Neutrophil (primary cell): ENCODE measurements at regions not wholly inside any gene's neighbourhood (a gene's known extent, or its start where the extent isn't known, plus 50 kb on each side); places are given as distances from the start of the nearest gene placed in this dataset.

Source experiments
- H3K27ac ChIP-seq: fragments of 200-600 bp; sonication (generic); 2 replicates; pipeline ENCODE4 v1.5.1; 2016; ENCODE audit warnings: mild to moderate bottlenecking, moderate library complexity
- H3K27me3 ChIP-seq: fragments of 200-600 bp; sonication (generic); 2 replicates; pipeline ENCODE4 v1.6.0; 2016; ENCODE audit warnings: mild to moderate bottlenecking
- H3K36me3 ChIP-seq: fragments of 200-600 bp; sonication (generic); 2 replicates; pipeline ENCODE4 v1.5.1; 2017
- H3K4me1 ChIP-seq, 2 experiments: fragments of 200-600 bp in 1 of 2; sonication (generic) in 1 of 2; 1 replicate in 1 of 2; 2 replicates in 1 of 2; pipeline versions ENCODE4 v1.5.1 to v1.6.1; 2013 to 2016; ENCODE audit warnings: low read depth in 1 of 2, low read length in 1 of 2, mild to moderate bottlenecking in 1 of 2, moderate library complexity in 1 of 2; ENCODE audit not compliant: control insufficient read depth in 1 of 2, insufficient read depth in 1 of 2
- H3K4me3 ChIP-seq, 2 experiments: fragments of 200-600 bp in 1 of 2; sonication (generic) in 1 of 2; 1 replicate in 1 of 2; 2 replicates in 1 of 2; pipeline ENCODE4 v1.5.1; 2013 to 2016; ENCODE audit warnings: low read depth in 1 of 2, low read length in 1 of 2, mild to moderate bottlenecking in 1 of 2, moderate library complexity in 1 of 2
- H3K9me3 ChIP-seq: fragments of 200-600 bp; sonication (generic); 2 replicates; pipeline ENCODE4 v1.5.1; 2016
- CTCF ChIP-seq: fragments of 200-600 bp; sonication (generic); IDR thresholded peaks from 2 replicates; pipeline ENCODE4 v1.5.1; 2016; ENCODE audit warnings: antibody characterized with exemption

GRCh38 chr2:16212321-16212720 lies 272.0 kb downstream of the MYCN start:
- Histone ChIP-seq H3K27me3 (no peaks in the 10 kb centered on the region), H3K4me3 (no peak overlapping the region), H3K36me3 (no peaks in the 10 kb centered on the region), H3K9me3 (no peaks in the 10 kb centered on the region), H3K4me1 (no peaks in the 10 kb centered on the region), H3K27ac (no peak overlapping the region)
- no peak for TF ChIP-seq CTCF

GRCh38 chr2:16211341-16211740 lies 271.0 kb downstream of the MYCN start:
- no peak for TF ChIP-seq CTCF
- no peaks in the 10 kb centered on the region for H3K36me3 ChIP-seq
- no peak overlapping the region for H3K4me3 ChIP-seq
- no peaks in the 10 kb centered on the region for H3K9me3 ChIP-seq
- H3K4me1 ChIP-seq: no peaks in the 10 kb centered on the region
- H3K27ac ChIP-seq: no peak overlapping the region
- no peaks in the 10 kb centered on the region for H3K27me3 ChIP-seq

- Histone ChIP-seq H3K27ac (no peak overlapping the region), H3K36me3 (no peaks in the 10 kb centered on the region), H3K4me3 (no peak overlapping the region), H3K27me3 (no peaks in the 10 kb centered on the region), H3K9me3 (no peaks in the 10 kb centered on the region), H3K4me1 (no peaks in the 10 kb centered on the region)
- no peak for TF ChIP-seq CTCF
Measured at GRCh38 chr2:16210841-16211240, 270.5 kb downstream of the MYCN start.

- Histone ChIP-seq H3K4me3 (no peak overlapping the region), H3K36me3 (no peaks in the 10 kb centered on the region), H3K27ac (no peak overlapping the region), H3K27me3 (no peaks in the 10 kb centered on the region), H3K9me3 (no peaks in the 10 kb centered on the region), H3K4me1 (no peaks in the 10 kb centered on the region)
- TF ChIP-seq CTCF: no peak
Measured at GRCh38 chr2:16209799-16210198, 269.4 kb downstream of the MYCN start.

GRCh38 chr2:16208921-16209320 lies 268.6 kb downstream of the MYCN start:
- no peak for TF ChIP-seq CTCF
- no peaks in the 10 kb centered on the region for H3K36me3 ChIP-seq
- H3K9me3 ChIP-seq: no peaks in the 10 kb centered on the region
- H3K4me1 ChIP-seq: no peaks in the 10 kb centered on the region
- H3K4me3 ChIP-seq: no peak overlapping the region
- H3K27ac ChIP-seq: no peak overlapping the region
- H3K27me3 ChIP-seq: no peaks in the 10 kb centered on the region

GRCh38 chr2:16208241-16208797 lies 268.0 kb downstream of the MYCN start:
- no peaks in the 10 kb centered on the region for H3K36me3 ChIP-seq
- no peaks in the 10 kb centered on the region for H3K4me1 ChIP-seq
- H3K27ac ChIP-seq: no peak overlapping the region
- no peaks in the 10 kb centered on the region for H3K27me3 ChIP-seq
- no peak for TF ChIP-seq CTCF
- no peaks in the 10 kb centered on the region for H3K9me3 ChIP-seq
- H3K4me3 ChIP-seq: no peak overlapping the region
